HEK293 (cell line): ENCODE measurements at regions not wholly inside any gene's neighbourhood (a gene's known extent, or its start where the extent isn't known, plus 50 kb on each side); places are given as distances from the start of the nearest gene placed in this dataset.

Experiments
- CTCF ChIA-PET: fragments of 350-600 bp; formaldehyde crosslinking; extraction: SDS; loops from one replicate; lab custom pipeline; 2021; ENCODE audit warnings: antibody characterized with exemption; lab: Yijun Ruan, JAX
- POLR2A ChIA-PET: fragments of 300-600 bp; formaldehyde crosslinking; extraction: SDS; loops from one replicate; lab custom pipeline; 2020; ENCODE audit warnings: antibody characterized with exemption, inconsistent platforms; lab: Yijun Ruan, JAX
- H3K27ac ChIP-seq: fragments of 200-500 bp; sonication (Bioruptor generic); 2 replicates; pipeline ENCODE4 v1.5.1; 2014; ENCODE audit warnings: low read depth, low read length, control low read depth, inconsistent platforms; ENCODE audit errors: extremely low read depth
- H3K36me3 ChIP-seq, 2 experiments: fragments of 200-500 bp in 1 of 2; sonication (Bioruptor generic) in 1 of 2; 1 replicate in 1 of 2; 2 replicates in 1 of 2; pipeline ENCODE4 v1.5.1; 2014 to 2017; ENCODE audit warnings: inconsistent platforms in 2 of 2, low read length in 2 of 2; ENCODE audit not compliant: control insufficient read depth in 2 of 2, insufficient read depth in 1 of 2
- H3K4me1 ChIP-seq: fragments of 200-500 bp; sonication (Bioruptor generic); 2 replicates; pipeline ENCODE4 v1.5.1; 2014; ENCODE audit warnings: mild to moderate bottlenecking, low read length, inconsistent platforms; ENCODE audit not compliant: control insufficient read depth, insufficient read depth
- H3K4me3 ChIP-seq: 2 replicates; pipeline ENCODE4 v1.5.1; 2011; ENCODE audit warnings: low read depth, mild to moderate bottlenecking, control low read depth, low read length, moderate library complexity
- H3K9me3 ChIP-seq: fragments of 200-500 bp; sonication (Bioruptor generic); 2 replicates; pipeline ENCODE4 v1.5.1; 2014; ENCODE audit warnings: low read depth, low read length, inconsistent platforms; ENCODE audit not compliant: control insufficient read depth, insufficient read depth
- SETDB1 ChIP-seq: IDR thresholded peaks from one replicate; pipeline ENCODE4 v1.6.1; 2017; ENCODE audit warnings: mild to moderate bottlenecking, low read length, moderate library complexity, mixed read lengths; ENCODE audit not compliant: insufficient read length
- TCF7L2 ChIP-seq: IDR thresholded peaks from 2 replicates; pipeline ENCODE4 v1.6.1; 2011; ENCODE audit warnings: low read depth, mild to moderate bottlenecking, inconsistent platforms, low read length, moderate library complexity, borderline replicate concordance
- ZBTB20 ChIP-seq: fragments of 450-650 bp; formaldehyde crosslinking; IDR thresholded peaks from 2 replicates; pipeline ENCODE4 v1.5.1; 2016; ENCODE audit warnings: missing biosample characterization, missing genetic modification characterization
- ZFP69B ChIP-seq: fragments of 450-650 bp; formaldehyde crosslinking; IDR thresholded peaks from 2 replicates; pipeline ENCODE4 v1.5.1; 2016; ENCODE audit warnings: missing biosample characterization, missing genetic modification characterization
- ZNF114 ChIP-seq: fragments of 450-650 bp; formaldehyde crosslinking; IDR thresholded peaks from 2 replicates; pipeline ENCODE4 v1.5.0; 2017; ENCODE audit warnings: missing biosample characterization, missing genetic modification characterization
- ZNF2 ChIP-seq: fragments of 450-650 bp; formaldehyde crosslinking; IDR thresholded peaks from 2 replicates; pipeline ENCODE4 v1.5.1; 2016; ENCODE audit warnings: missing biosample characterization, missing genetic modification characterization
- ZNF221 ChIP-seq: fragments of 450-650 bp; formaldehyde crosslinking; IDR thresholded peaks from 2 replicates; pipeline ENCODE4 v1.5.1; 2017; ENCODE audit warnings: missing biosample characterization, missing genetic modification characterization, borderline replicate concordance
- ZNF239 ChIP-seq: fragments of 450-650 bp; formaldehyde crosslinking; IDR thresholded peaks from 2 replicates; pipeline ENCODE4 v1.5.1; 2016; ENCODE audit warnings: missing biosample characterization, missing genetic modification characterization
- ZNF248 ChIP-seq: fragments of 450-650 bp; formaldehyde crosslinking; IDR thresholded peaks from 2 replicates; pipeline ENCODE4 v1.5.1; 2017; ENCODE audit warnings: missing biosample characterization, missing genetic modification characterization
- ZNF274 ChIP-seq, 2 experiments: fragments of 200-500 bp in 1 of 2; fragments of 450-650 bp in 1 of 2; sonication (Bioruptor generic) in 1 of 2; formaldehyde crosslinking in 1 of 2; IDR thresholded peaks; 2 replicates each; pipeline versions ENCODE4 v1.5.1 to v1.6.1; 2014 to 2016; ENCODE audit warnings: borderline replicate concordance in 1 of 2, inconsistent platforms in 1 of 2, low read length in 1 of 2, missing biosample characterization in 1 of 2, missing genetic modification characterization in 1 of 2
- ZNF518A ChIP-seq: fragments of 450-650 bp; formaldehyde crosslinking; conservative IDR thresholded peaks from 2 replicates; pipeline ENCODE4 v1.5.1; 2016; ENCODE audit warnings: low read depth, missing biosample characterization, missing genetic modification characterization
- ZNF571 ChIP-seq: fragments of 450-650 bp; formaldehyde crosslinking; IDR thresholded peaks from 2 replicates; pipeline ENCODE4 v1.5.0; 2017; ENCODE audit warnings: missing biosample characterization, missing genetic modification characterization
- ZNF76 ChIP-seq: fragments of 450-650 bp; formaldehyde crosslinking; IDR thresholded peaks from 2 replicates; pipeline ENCODE4; 2016; ENCODE audit warnings: low read depth, missing biosample characterization, missing genetic modification characterization, borderline replicate concordance
- ZSCAN23 ChIP-seq: fragments of 450-650 bp; formaldehyde crosslinking; IDR thresholded peaks from 2 replicates; pipeline ENCODE4 v1.5.1; 2016; ENCODE audit warnings: missing biosample characterization, missing genetic modification characterization
- TF ChIP-seq, protein P1 (sequence below): fragments of 450-650 bp; formaldehyde crosslinking; IDR thresholded peaks from 2 replicates; pipeline ENCODE4 v1.5.1; 2016; ENCODE audit warnings: missing biosample characterization, missing genetic modification characterization

- TF ChIP-seq ZNF221 (tag by site-specific recombination): no peak
Observed at GRCh38 chr1:74969566-74970135, 164.5 kb upstream of the LHX8 start (continued).

DNA sequence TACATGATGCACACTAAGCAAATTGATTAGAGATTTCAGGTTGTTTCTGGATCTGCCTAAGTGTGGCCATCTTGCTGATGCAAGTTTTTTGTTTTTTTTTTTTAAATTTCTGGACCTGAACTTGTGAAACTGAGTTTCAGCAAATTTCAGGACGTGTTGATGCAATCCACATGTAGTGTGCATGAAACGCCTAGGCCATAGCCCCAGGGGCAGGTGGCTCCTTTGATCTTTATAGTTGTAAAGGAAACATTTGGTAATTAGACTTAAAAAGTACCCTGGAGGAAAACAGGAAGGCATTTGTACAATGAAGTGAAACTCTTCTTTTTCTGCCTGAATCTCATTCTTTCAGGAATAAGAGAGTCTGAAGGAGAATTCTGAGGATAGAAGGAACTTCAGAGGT, 162.2 kb upstream of the LHX8 start:
- Histone ChIP-seq H3K4me3 (no peak overlapping the region), H3K4me1 (no peaks in the 10 kb centered on the region), H3K27ac (no peak overlapping the region), H3K36me3 (no peaks in the 10 kb centered on the region), H3K9me3 (no peaks in the 10 kb centered on the region)
- ChIA-PET POLR2A (no interaction called here), CTCF (interaction anchor here (0.7 kb wide), 2 partner anchors 10 to 57 kb away, joined by 3 to 4 read pairs; no protein-coding TSS in a partner anchor)
- peak; percentile 95 for TF ChIP-seq TCF7L2
- no peak for TF ChIP-seq ZNF114 (tag by site-specific recombination)
- TF ChIP-seq, all 188 proteins: peak for 1

DNA sequence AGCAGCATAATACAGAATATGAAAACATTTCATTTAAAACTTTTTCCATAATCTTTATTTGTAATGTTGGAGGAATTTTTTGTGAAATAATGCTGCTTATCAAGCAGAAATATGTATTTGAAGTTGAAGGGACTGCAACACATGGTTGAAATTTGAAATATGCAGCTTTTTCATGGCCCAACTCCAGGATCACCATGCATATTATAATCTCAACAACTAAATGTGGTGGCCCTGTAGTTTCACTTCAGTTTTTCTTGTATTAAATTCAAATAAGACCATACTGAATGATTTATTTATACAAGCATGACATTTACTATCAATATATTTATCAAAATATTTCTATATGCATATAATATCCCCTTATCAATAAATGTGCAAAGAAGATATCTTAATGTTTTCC, 157.7 kb upstream of the LHX8 start:
- H3K4me3 ChIP-seq: no peak overlapping the region
- no peaks in the 10 kb centered on the region for H3K9me3 ChIP-seq
- no peak overlapping the region for H3K27ac ChIP-seq
- ChIA-PET CTCF (no interaction called here), POLR2A (no interaction called here)
- TF ChIP-seq ZNF2 (no peak), ZFP69B (tag by site-specific recombination) (no peak), SETDB1 (no peak), ZNF571 (tag by site-specific recombination) (no peak), ZNF248 (tag by site-specific recombination) (no peak), ZNF274 (IDR thresholded peaks at IDR 0.05; ENCODE audit: low read length) (no peak), ZNF274 (tag by site-specific recombination; IDR thresholded peaks at IDR 0.05; ENCODE audit: borderline replicate concordance) (no peak), ZNF518A (no peak), ZNF114 (tag by site-specific recombination) (no peak), ZNF76 (tag by site-specific recombination) (no peak), ZSCAN23 (tag by site-specific recombination) (no peak), ZNF239 (tag by site-specific recombination) (no peak), ZBTB20 (tag by site-specific recombination) (no peak)
- TF ChIP-seq, protein P1, sequence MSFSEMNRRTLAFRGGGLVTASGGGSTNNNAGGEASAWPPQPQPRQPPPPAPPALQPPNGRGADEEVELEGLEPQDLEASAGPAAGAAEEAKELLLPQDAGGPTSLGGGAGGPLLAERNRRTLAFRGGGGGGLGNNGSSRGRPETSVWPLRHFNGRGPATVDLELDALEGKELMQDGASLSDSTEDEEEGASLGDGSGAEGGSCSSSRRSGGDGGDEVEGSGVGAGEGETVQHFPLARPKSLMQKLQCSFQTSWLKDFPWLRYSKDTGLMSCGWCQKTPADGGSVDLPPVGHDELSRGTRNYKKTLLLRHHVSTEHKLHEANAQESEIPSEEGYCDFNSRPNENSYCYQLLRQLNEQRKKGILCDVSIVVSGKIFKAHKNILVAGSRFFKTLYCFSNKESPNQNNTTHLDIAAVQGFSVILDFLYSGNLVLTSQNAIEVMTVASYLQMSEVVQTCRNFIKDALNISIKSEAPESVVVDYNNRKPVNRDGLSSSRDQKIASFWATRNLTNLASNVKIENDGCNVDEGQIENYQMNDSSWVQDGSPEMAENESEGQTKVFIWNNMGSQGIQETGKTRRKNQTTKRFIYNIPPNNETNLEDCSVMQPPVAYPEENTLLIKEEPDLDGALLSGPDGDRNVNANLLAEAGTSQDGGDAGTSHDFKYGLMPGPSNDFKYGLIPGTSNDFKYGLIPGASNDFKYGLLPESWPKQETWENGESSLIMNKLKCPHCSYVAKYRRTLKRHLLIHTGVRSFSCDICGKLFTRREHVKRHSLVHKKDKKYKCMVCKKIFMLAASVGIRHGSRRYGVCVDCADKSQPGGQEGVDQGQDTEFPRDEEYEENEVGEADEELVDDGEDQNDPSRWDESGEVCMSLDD (tag by site-specific recombination): no peak
- H3K4me1 ChIP-seq: no peaks in the 10 kb centered on the region
- no peaks in the 10 kb centered on the region for H3K36me3 ChIP-seq
